MG63 (cell line): ENCODE measurements at regions not wholly inside any gene's neighbourhood (a gene's known extent, or its start where the extent isn't known, plus 50 kb on each side); places are given as distances from the start of the nearest gene placed in this dataset.
"Not testable (repeated sequence)": the region's sequence is repeated elsewhere in the genome, so short reads cannot be mapped to it uniquely, and the experiment has no call there.

Source experiments
- DNase-seq: peaks from one replicate; pipeline ENCODE4 v3.0.0-alpha.2; 2020
- H3K27me3 ChIP-seq: fragments of 250-450 bp; sonication (Bioruptor Pico); 2 replicates; pipeline ENCODE4 v1.5.1; 2020; ENCODE audit warnings: mild to moderate bottlenecking, moderate library complexity
- H3K36me3 ChIP-seq: fragments of 250-450 bp; sonication (Bioruptor Pico); 2 replicates; pipeline ENCODE4 v1.5.1; 2020; ENCODE audit warnings: mild to moderate bottlenecking, moderate library complexity
- H3K4me3 ChIP-seq: fragments of 250-450 bp; sonication (Bioruptor Pico); 2 replicates; pipeline ENCODE4 v1.5.1; 2020; ENCODE audit warnings: mild to moderate bottlenecking, moderate library complexity
- H3K9me3 ChIP-seq: fragments of 250-450 bp; sonication (Bioruptor Pico); 2 replicates; pipeline ENCODE4 v1.5.1; 2020; ENCODE audit warnings: mild to moderate bottlenecking, moderate library complexity

GRCh38 chr7:104264285-104264684 lies 56.5 kb upstream of the ORC5 start:
- Histone ChIP-seq H3K9me3 (no peaks in the 10 kb centered on the region; the same call in 1 of the 2 replicates), H3K4me3 (no peak overlapping the region), H3K27me3 (no peaks in the 10 kb centered on the region), H3K36me3 (no peaks in the 10 kb centered on the region)
- peak; percentile 9 for DNase-seq

- no peaks in the 10 kb centered on the region for H3K27me3 ChIP-seq
- H3K4me3 ChIP-seq, result no peak overlapping the region
- H3K36me3 ChIP-seq, result no peaks in the 10 kb centered on the region
- no peaks in the 10 kb centered on the region; the same call in 1 of the 2 replicates for H3K9me3 ChIP-seq
- no peak for DNase-seq
These were observed 60.0 kb upstream of the ORC5 start for GRCh38 chr7:104267701-104268368.

GRCh38 chr7:104271948-104272347 lies 56.5 kb upstream of the LHFPL3 start:
- Histone ChIP-seq H3K36me3 (no peaks in the 10 kb centered on the region), H3K9me3 (no peaks in the 10 kb centered on the region), H3K4me3 (no peak overlapping the region), H3K27me3 (no peaks in the 10 kb centered on the region)
- no peak for DNase-seq

- Histone ChIP-seq H3K27me3 (no peaks in the 10 kb centered on the region), H3K9me3 (no peaks in the 10 kb centered on the region), H3K4me3 (no peak overlapping the region), H3K36me3 (no peaks in the 10 kb centered on the region)
- no peak for DNase-seq
These were observed 55.5 kb upstream of the LHFPL3 start for GRCh38 chr7:104272767-104273384.

- peak; percentile 0 for DNase-seq
These were observed 52.5 kb upstream of the LHFPL3 start for GRCh38 chr7:104275900-104276299.

GRCh38 chr7:104276730-104277129 lies 51.7 kb upstream of the LHFPL3 start:
- not testable (repeated sequence) for H3K27me3 ChIP-seq, H3K4me3 ChIP-seq, DNase-seq, H3K36me3 ChIP-seq, H3K9me3 ChIP-seq

More at GRCh38 chr7:104275900-104276299, 52.5 kb upstream of the LHFPL3 start:
- Histone ChIP-seq H3K36me3 (no peaks in the 10 kb centered on the region), H3K9me3 (no peaks in the 10 kb centered on the region), H3K27me3 (no peaks in the 10 kb centered on the region), H3K4me3 (no peak overlapping the region)
